Right ventricle myocardium superior (tissue), 1 donor: ENCODE measurements at regions not wholly inside any gene's neighbourhood (a gene's known extent, or its start where the extent isn't known, plus 50 kb on each side); places are given as distances from the start of the nearest gene placed in this dataset.

Experiments used
- ATAC-seq: fragments of 200-7000 bp; cut with Tn5 transposase; one replicate; pipeline ENCODE4 v1.9.1; 2020; ENCODE audit warnings: mild to moderate bottlenecking; ENCODE audit not compliant: poor library complexity
- DNase-seq: peaks from one replicate; pipeline ENCODE4 v3.0.0-alpha.2; 2020
- intact Hi-C: fragments of 100-400 bp; cut with DNase I; formaldehyde crosslinking; loops from one replicate; pipeline ENCODE4 v1.11.2; 2022
- donor health status: DM: no; HTN: yes; CAD: no; lungs with severe emphysema.

- intact Hi-C loops = no loop called here
- no peak for ATAC-seq
- no peak for DNase-seq
Observed at GRCh38 chr10:78774999-78775711, 293.6 kb upstream of the ZMIZ1 start.

- no peak for ATAC-seq
Observed at GRCh38 chr10:78775891-78776290, 292.9 kb upstream of the ZMIZ1 start.

GRCh38 chr10:78776756-78777155, 292.0 kb upstream of the ZMIZ1 start:
- ATAC-seq = no peak
- DNase-seq = no peak
- intact Hi-C loops = no loop called here

More at GRCh38 chr10:78775891-78776290, 292.9 kb upstream of the ZMIZ1 start:
- DNase-seq = no peak
- intact Hi-C loops = no loop called here

- peak; percentile 87 for ATAC-seq
- peak; percentile 82 for DNase-seq
- intact Hi-C loops = no loop called here
Observed at GRCh38 chr10:78777466-78777865, 291.3 kb upstream of the ZMIZ1 start.

GRCh38 chr10:78777867-78778266, 290.9 kb upstream of the ZMIZ1 start:
- intact Hi-C loops = no loop called here
- no peak for DNase-seq
- peak; percentile 38 for ATAC-seq

GRCh38 chr10:78778444-78779338, 290.1 kb upstream of the ZMIZ1 start:
- ATAC-seq (no peak), DNase-seq (no peak)
- intact Hi-C loops = no loop called here

- no peak for ATAC-seq
- intact Hi-C loops = no loop called here
Observed at GRCh38 chr10:78779339-78779955, 289.3 kb upstream of the ZMIZ1 start.

GRCh38 chr10:78780551-78780961, 288.2 kb upstream of the ZMIZ1 start:
- ATAC-seq (peak; percentile 76), DNase-seq (peak; percentile 80)
- intact Hi-C loops = no loop called here

More at GRCh38 chr10:78779339-78779955, 289.3 kb upstream of the ZMIZ1 start:
- no peak for DNase-seq

GRCh38 chr10:78781251-78781913, 287.4 kb upstream of the ZMIZ1 start:
- DNase-seq (no peak), ATAC-seq (no peak)
- intact Hi-C loops = no loop called here

- intact Hi-C loops = no loop called here
- ATAC-seq (no peak), DNase-seq (no peak)
Observed at GRCh38 chr10:78781991-78782390, 286.8 kb upstream of the ZMIZ1 start.

GRCh38 chr10:78782441-78782840, 286.3 kb upstream of the ZMIZ1 start:
- DNase-seq (no peak), ATAC-seq (no peak)
- intact Hi-C loops = no loop called here

- intact Hi-C loops = no loop called here
- DNase-seq (no peak), ATAC-seq (no peak)
Observed at GRCh38 chr10:78783753-78784152, 285.0 kb upstream of the ZMIZ1 start.

- no peak for DNase-seq
- intact Hi-C loops = no loop called here
- ATAC-seq = peak; percentile 9
Observed at GRCh38 chr10:78784546-78784945, 284.2 kb upstream of the ZMIZ1 start.

- ATAC-seq = no peak
- DNase-seq = no peak
- intact Hi-C loops = no loop called here
Observed at GRCh38 chr10:78785066-78785465, 283.7 kb upstream of the ZMIZ1 start.

GRCh38 chr10:78785991-78786390, 282.8 kb upstream of the ZMIZ1 start:
- intact Hi-C loops = no loop called here
- ATAC-seq = no peak
- no peak for DNase-seq

GRCh38 chr10:78787125-78787524, 281.6 kb upstream of the ZMIZ1 start:
- ATAC-seq (no peak), DNase-seq (no peak)
- intact Hi-C loops = no loop called here

GRCh38 chr10:78794736-78795455, 273.9 kb upstream of the ZMIZ1 start:
- no peak for DNase-seq
- no peak for ATAC-seq
- intact Hi-C loops = no loop called here

- no peak for ATAC-seq
- DNase-seq = no peak
- intact Hi-C loops = no loop called here
Observed at GRCh38 chr10:78798976-78799730, 269.6 kb upstream of the ZMIZ1 start.
